GM12873 (cell line): ENCODE measurements at regions not wholly inside any gene's neighbourhood (a gene's known extent, or its start where the extent isn't known, plus 50 kb on each side); places are given as distances from the start of the nearest gene placed in this dataset.

ENCODE experiments used
- CTCF ChIP-seq: IDR thresholded peaks from 2 replicates; pipeline ENCODE4 v1.5.1; 2012; ENCODE audit warnings: low read depth, mild to moderate bottlenecking, moderate library complexity, low read length, control low read depth; ENCODE audit not compliant: insufficient read depth; ENCODE audit errors: missing control alignments

- TF ChIP-seq CTCF = no peak
Observed at GRCh38 chr16:52071101-52071500, 475.8 kb downstream of the TOX3 start.

- no peak for TF ChIP-seq CTCF
Observed at GRCh38 chr16:52070341-52071057, 476.4 kb downstream of the TOX3 start.

- no peak for TF ChIP-seq CTCF
Observed at GRCh38 chr16:52069866-52070265, 477.1 kb downstream of the TOX3 start.

- TF ChIP-seq CTCF = no peak
Observed at GRCh38 chr16:52068447-52069074, 478.4 kb downstream of the TOX3 start.

- TF ChIP-seq CTCF = no peak
Observed at GRCh38 chr16:52066962-52067361, 480.0 kb downstream of the TOX3 start.

- no peak for TF ChIP-seq CTCF
Observed at GRCh38 chr16:52056259-52056658, 490.7 kb downstream of the TOX3 start.

- no peak for TF ChIP-seq CTCF
Observed at GRCh38 chr16:52055381-52055780, 491.6 kb downstream of the TOX3 start.
